ENCODE measurements at regions not wholly inside any gene's neighbourhood (a gene's known extent, or its start where the extent isn't known, plus 50 kb on each side); places are given as distances from the start of the nearest gene placed in this dataset.

- TF ChIP-seq SIN3A (IDR thresholded peaks at IDR 0.05; ENCODE audit: borderline replicate concordance, insufficient read depth, low read length) = no peak
- TF ChIP-seq REST (IDR thresholded peaks at IDR 0.05; ENCODE audit: insufficient read depth in 1 of 2, low read depth in 2 of 2, low read length in 2 of 2) = no peak
- no peak for TF ChIP-seq TAF1 (IDR thresholded peaks at IDR 0.05; ENCODE audit: borderline replicate concordance, insufficient read depth, low read length)
- TF ChIP-seq POLR2AphosphoS5 (IDR thresholded peaks at IDR 0.05; ENCODE audit: low read depth, low read length) = no peak
- no peak for TF ChIP-seq FOXP2 (optimal IDR thresholded peaks at IDR 0.05; ENCODE audit: borderline replicate concordance, extremely low read depth, extremely low read length, insufficient read depth)
Observed at GRCh38 chr2:180071797-180072196, 64.7 kb upstream of the CWC22 start.

- TF ChIP-seq FOXP2 (optimal IDR thresholded peaks at IDR 0.05; ENCODE audit: borderline replicate concordance, extremely low read depth, extremely low read length, insufficient read depth) (no peak), REST (IDR thresholded peaks at IDR 0.05; ENCODE audit: insufficient read depth in 1 of 2, low read depth in 2 of 2, low read length in 2 of 2) (no peak), SIN3A (IDR thresholded peaks at IDR 0.05; ENCODE audit: borderline replicate concordance, insufficient read depth, low read length) (no peak), POLR2AphosphoS5 (IDR thresholded peaks at IDR 0.05; ENCODE audit: low read depth, low read length) (no peak), TAF1 (IDR thresholded peaks at IDR 0.05; ENCODE audit: borderline replicate concordance, insufficient read depth, low read length) (no peak)
Observed at GRCh38 chr2:180063494-180064092, 56.5 kb upstream of the CWC22 start.

- no peak for TF ChIP-seq REST (IDR thresholded peaks at IDR 0.05; ENCODE audit: insufficient read depth in 1 of 2, low read depth in 2 of 2, low read length in 2 of 2)
- TF ChIP-seq TAF1 (IDR thresholded peaks at IDR 0.05; ENCODE audit: borderline replicate concordance, insufficient read depth, low read length) = no peak
- no peak for TF ChIP-seq POLR2AphosphoS5 (IDR thresholded peaks at IDR 0.05; ENCODE audit: low read depth, low read length)
- TF ChIP-seq SIN3A (IDR thresholded peaks at IDR 0.05; ENCODE audit: borderline replicate concordance, insufficient read depth, low read length) = no peak
- TF ChIP-seq FOXP2 (optimal IDR thresholded peaks at IDR 0.05; ENCODE audit: borderline replicate concordance, extremely low read depth, extremely low read length, insufficient read depth) = no peak
Observed at GRCh38 chr2:180062178-180062577, 55.1 kb upstream of the CWC22 start.

GRCh38 chr2:180061546-180061945, 54.4 kb upstream of the CWC22 start:
- no peak for TF ChIP-seq SIN3A (IDR thresholded peaks at IDR 0.05; ENCODE audit: borderline replicate concordance, insufficient read depth, low read length)
- TF ChIP-seq FOXP2 (optimal IDR thresholded peaks at IDR 0.05; ENCODE audit: borderline replicate concordance, extremely low read depth, extremely low read length, insufficient read depth) = no peak
- TF ChIP-seq TAF1 (IDR thresholded peaks at IDR 0.05; ENCODE audit: borderline replicate concordance, insufficient read depth, low read length) = no peak
- TF ChIP-seq POLR2AphosphoS5 (IDR thresholded peaks at IDR 0.05; ENCODE audit: low read depth, low read length) = no peak
- no peak for TF ChIP-seq REST (IDR thresholded peaks at IDR 0.05; ENCODE audit: insufficient read depth in 1 of 2, low read depth in 2 of 2, low read length in 2 of 2)
